PC-3 (cell line): ENCODE measurements at regions not wholly inside any gene's neighbourhood (a gene's known extent, or its start where the extent isn't known, plus 50 kb on each side); places are given as distances from the start of the nearest gene placed in this dataset.
"Not testable (repeated sequence)": the region's sequence is repeated elsewhere in the genome, so short reads cannot be mapped to it uniquely, and the experiment has no call there.

ENCODE experiments used
- ATAC-seq: fragments of 200-7000 bp; cut with Tn5 transposase; 2 replicates; pipeline ENCODE4 v1.9.1; 2020; ENCODE audit warnings: mild to moderate bottlenecking, moderate library complexity
- BruUV-seq: library from RNA; stranded (reverse); fragments of 400-500 nt; replicated peaks from 2 replicates; lab custom pipeline; 2021; lab: Mats Ljungman, UMichigan
- CTCF ChIA-PET: fragments of 300-600 bp; sonication (Branson Sonifier 250); formaldehyde crosslinking; loops from one replicate; lab custom pipeline; 2022; ENCODE audit warnings: antibody characterized with exemption; lab: Charles Lee
- POLR2A ChIA-PET: fragments of 300-600 bp; sonication (Branson Sonifier 250); formaldehyde crosslinking; loops from one replicate; lab custom pipeline; 2022; ENCODE audit warnings: antibody characterized with exemption; ENCODE audit not compliant: unreplicated experiment; lab: Charles Lee
- DNase-seq: peaks from one replicate; pipeline ENCODE4 v3.0.0-alpha.2; 2015
- H2AFZ ChIP-seq: fragments of 300-600 bp; sonication (generic); 2 replicates; pipeline ENCODE4 v1.6.0; 2016; ENCODE audit warnings: antibody characterized with exemption, low read length
- H3F3A ChIP-seq: fragments of 300-600 bp; sonication (generic); one replicate; pipeline ENCODE4 v1.6.0; 2017; ENCODE audit warnings: antibody characterized with exemption, low read length, control low read depth, mild to moderate bottlenecking; ENCODE audit not compliant: unreplicated experiment
- H3K27ac ChIP-seq: fragments of 300-600 bp; sonication (generic); 2 replicates; pipeline ENCODE4 v1.5.1; 2016; ENCODE audit warnings: mild to moderate bottlenecking, low read length
- H3K27me3 ChIP-seq: fragments of 300-600 bp; sonication (generic); 2 replicates; pipeline ENCODE4 v1.6.1; 2016; ENCODE audit warnings: low read length, mixed read lengths
- H3K36me3 ChIP-seq: fragments of 300-600 bp; sonication (generic); 2 replicates; pipeline ENCODE4 v1.6.1; 2016; ENCODE audit warnings: low read depth, mixed run types, low read length, mixed read lengths
- H3K4me1 ChIP-seq: fragments of 300-600 bp; sonication (generic); 2 replicates; pipeline ENCODE4 v1.5.1; 2016; ENCODE audit warnings: low read length; ENCODE audit not compliant: insufficient read depth
- H3K4me2 ChIP-seq: fragments of 300-600 bp; sonication (generic); 2 replicates; pipeline ENCODE4 v1.6.0; 2016; ENCODE audit warnings: low read length
- H3K4me3 ChIP-seq: fragments of 300-600 bp; sonication (generic); 2 replicates; pipeline ENCODE4 v1.5.1; 2016; ENCODE audit warnings: mild to moderate bottlenecking, low read length, mixed read lengths
- H3K79me2 ChIP-seq: fragments of 300-600 bp; sonication (generic); 2 replicates; pipeline ENCODE4 v1.6.1; 2017; ENCODE audit warnings: low read length, mixed read lengths
- H3K9ac ChIP-seq: fragments of 300-600 bp; sonication (generic); 2 replicates; pipeline ENCODE4 v1.6.0; 2016; ENCODE audit warnings: mild to moderate bottlenecking, low read length
- H3K9me2 ChIP-seq: fragments of 300-600 bp; sonication (generic); replicated peaks from 2 replicates; pipeline ENCODE4 v1.6.1; 2016; ENCODE audit warnings: mixed run types, low read length, mixed read lengths
- H3K9me3 ChIP-seq: fragments of 300-600 bp; sonication (generic); 2 replicates; pipeline ENCODE4 v1.6.1; 2016; ENCODE audit warnings: low read length, mixed read lengths
- H4K20me1 ChIP-seq: fragments of 300-600 bp; sonication (generic); 2 replicates; pipeline ENCODE4 v1.6.1; 2016; ENCODE audit warnings: low read length, mixed read lengths
- EZH2 ChIP-seq: fragments of 300-600 bp; sonication (generic); IDR thresholded peaks from one replicate; pipeline ENCODE4 v1.6.1; 2017; ENCODE audit warnings: antibody characterized with exemption, mild to moderate bottlenecking, low read length; ENCODE audit not compliant: unreplicated experiment
- EZH2phosphoT487 ChIP-seq: fragments of 300-600 bp; sonication (generic); IDR thresholded peaks from 2 replicates; pipeline ENCODE4 v1.6.1; 2018; ENCODE audit warnings: mild to moderate bottlenecking, antibody characterized with exemption, low read length, borderline replicate concordance
- intact Hi-C: fragments of 100-400 bp; cut with micrococcal nuclease; formaldehyde crosslinking; loops from 2 replicates; pipeline ENCODE4 v1.9.0; 2023
- TF ChIP-seq, protein P1 (sequence below): fragments of 300-600 bp; sonication (generic); conservative IDR thresholded peaks from 2 replicates; pipeline ENCODE4 v1.5.1; 2017; ENCODE audit warnings: antibody characterized with exemption, low read depth, mild to moderate bottlenecking, low read length

DNA sequence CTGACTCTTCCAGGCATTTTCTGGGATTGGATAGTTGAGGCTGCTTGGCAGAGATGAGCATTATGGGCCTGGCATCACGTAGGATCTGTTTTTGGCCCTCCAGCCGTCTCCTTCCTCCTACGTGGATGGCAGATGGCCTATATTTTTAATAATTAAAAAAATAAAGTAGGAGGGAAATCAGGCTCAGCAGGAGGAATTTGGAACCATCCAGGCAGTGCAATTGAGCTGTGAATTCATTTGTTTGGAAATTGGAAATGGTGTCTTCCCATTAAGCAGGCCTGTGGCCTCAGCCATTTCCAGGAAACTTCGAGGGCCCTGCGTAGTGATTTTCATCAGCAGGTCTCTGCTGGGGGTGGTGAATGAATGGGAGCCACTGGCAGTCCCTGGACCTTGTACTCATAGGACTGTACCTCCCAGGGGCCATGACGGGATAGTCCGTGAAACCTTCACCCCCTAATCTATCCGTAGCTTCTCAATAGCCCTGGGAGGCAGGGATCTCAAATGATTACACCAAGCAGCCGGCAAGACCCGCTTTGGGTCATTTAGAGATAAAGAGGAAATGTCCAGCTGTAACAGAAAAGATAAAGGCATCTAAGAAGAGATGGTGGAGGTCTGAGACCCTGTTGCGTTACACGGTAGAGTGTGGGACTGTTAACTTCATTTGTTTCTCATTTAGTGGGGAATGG lies 73.1 kb upstream of the TNP1 start:
- H4K20me1 ChIP-seq, result no peaks in the 10 kb centered on the region
- no peak overlapping the region for H3K27ac ChIP-seq
- no TSS peak for BruUV-seq
- no peaks in the 10 kb centered on the region for H3K79me2 ChIP-seq
- H3K27me3 ChIP-seq, result no peaks in the 10 kb centered on the region
- H3K4me3 ChIP-seq, result no peak overlapping the region
- POLR2A ChIA-PET, result no interaction called here
- no peaks in the 10 kb centered on the region for H3K9me3 ChIP-seq
- H3K4me1 ChIP-seq, result no peaks in the 10 kb centered on the region
- ATAC-seq (no peak), DNase-seq (no peak)
- intact Hi-C loops, result no loop called here
- no peak overlapping the region for H3K9ac ChIP-seq
- no peaks in the 10 kb centered on the region for H3F3A ChIP-seq
- H3K9me2 ChIP-seq, result no peaks in the 10 kb centered on the region
- no peaks in the 10 kb centered on the region for H3K36me3 ChIP-seq
- no peak for TF ChIP-seq EZH2
- TF ChIP-seq, protein P1, sequence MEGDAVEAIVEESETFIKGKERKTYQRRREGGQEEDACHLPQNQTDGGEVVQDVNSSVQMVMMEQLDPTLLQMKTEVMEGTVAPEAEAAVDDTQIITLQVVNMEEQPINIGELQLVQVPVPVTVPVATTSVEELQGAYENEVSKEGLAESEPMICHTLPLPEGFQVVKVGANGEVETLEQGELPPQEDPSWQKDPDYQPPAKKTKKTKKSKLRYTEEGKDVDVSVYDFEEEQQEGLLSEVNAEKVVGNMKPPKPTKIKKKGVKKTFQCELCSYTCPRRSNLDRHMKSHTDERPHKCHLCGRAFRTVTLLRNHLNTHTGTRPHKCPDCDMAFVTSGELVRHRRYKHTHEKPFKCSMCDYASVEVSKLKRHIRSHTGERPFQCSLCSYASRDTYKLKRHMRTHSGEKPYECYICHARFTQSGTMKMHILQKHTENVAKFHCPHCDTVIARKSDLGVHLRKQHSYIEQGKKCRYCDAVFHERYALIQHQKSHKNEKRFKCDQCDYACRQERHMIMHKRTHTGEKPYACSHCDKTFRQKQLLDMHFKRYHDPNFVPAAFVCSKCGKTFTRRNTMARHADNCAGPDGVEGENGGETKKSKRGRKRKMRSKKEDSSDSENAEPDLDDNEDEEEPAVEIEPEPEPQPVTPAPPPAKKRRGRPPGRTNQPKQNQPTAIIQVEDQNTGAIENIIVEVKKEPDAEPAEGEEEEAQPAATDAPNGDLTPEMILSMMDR, result no peak
- TF ChIP-seq EZH2phosphoT487, result no peak
- CTCF ChIA-PET, result no interaction called here
- no peak overlapping the region for H2AFZ ChIP-seq
- no peak overlapping the region for H3K4me2 ChIP-seq

- Histone ChIP-seq H3K27ac (no peak overlapping the region), H3F3A (no peaks in the 10 kb centered on the region), H3K79me2 (no peaks in the 10 kb centered on the region), H3K9ac (no peak overlapping the region), H4K20me1 (no peaks in the 10 kb centered on the region), H3K9me3 (no peaks in the 10 kb centered on the region), H2AFZ (no peak overlapping the region), H3K27me3 (no peaks in the 10 kb centered on the region), H3K4me1 (no peaks in the 10 kb centered on the region), H3K4me2 (no peak overlapping the region), H3K9me2 (no peaks in the 10 kb centered on the region), H3K4me3 (no peak overlapping the region), H3K36me3 (no peaks in the 10 kb centered on the region)
- TF ChIP-seq, protein P1, result no peak
- TF ChIP-seq EZH2phosphoT487 (no peak), EZH2 (no peak)
- DNase-seq, result no peak
- no TSS peak for BruUV-seq
- ChIA-PET POLR2A (interaction anchor here (0.7 kb wide), 1 partner anchor 147 kb away, joined by 4 read pairs; no protein-coding TSS in a partner anchor), CTCF (no interaction called here)
- intact Hi-C loops, result no loop called here
- ATAC-seq, result no peak
Observed at GRCh38 chr2:216932113-216932862, 72.4 kb upstream of the TNP1 start.

GRCh38 chr2:216930716-216931115 lies 70.9 kb upstream of the TNP1 start:
- H4K20me1 ChIP-seq, result no peaks in the 10 kb centered on the region
- POLR2A ChIA-PET, result no interaction called here
- H3K27ac ChIP-seq, result no peak overlapping the region
- no peaks in the 10 kb centered on the region for H3K27me3 ChIP-seq
- CTCF ChIA-PET, result no interaction called here
- H2AFZ ChIP-seq, result no peak overlapping the region
- TF ChIP-seq, protein P1, result no peak
- TF ChIP-seq EZH2phosphoT487 (no peak), EZH2 (no peak)
- no peak for ATAC-seq
- H3K36me3 ChIP-seq, result no peaks in the 10 kb centered on the region
- intact Hi-C loops, result no loop called here
- no peak overlapping the region for H3K9ac ChIP-seq
- H3K4me2 ChIP-seq, result no peak overlapping the region
- no peaks in the 10 kb centered on the region for H3K4me1 ChIP-seq
- DNase-seq, result no peak
- H3K4me3 ChIP-seq, result no peak overlapping the region
- H3F3A ChIP-seq, result no peaks in the 10 kb centered on the region
- no peaks in the 10 kb centered on the region for H3K9me2 ChIP-seq
- no peaks in the 10 kb centered on the region for H3K9me3 ChIP-seq
- no TSS peak for BruUV-seq
- H3K79me2 ChIP-seq, result no peaks in the 10 kb centered on the region

DNA sequence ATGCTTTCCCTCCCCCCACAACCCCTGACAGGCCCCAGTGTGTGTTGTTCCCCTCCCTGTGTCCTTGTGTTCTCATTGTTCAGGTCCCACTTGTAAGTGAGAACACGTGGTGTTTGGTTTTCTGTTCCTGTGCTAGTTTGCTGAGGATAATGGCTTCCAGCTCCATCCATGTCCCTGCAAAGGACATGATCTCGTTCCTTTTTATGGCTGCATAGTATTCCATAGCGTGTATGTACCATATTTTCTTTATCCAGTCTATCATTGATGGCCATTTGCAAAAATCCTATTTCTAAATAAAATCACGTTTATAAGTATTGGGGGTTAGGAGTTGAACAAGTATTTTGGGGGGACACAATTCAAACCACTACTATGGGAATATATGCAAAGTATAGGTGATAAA lies 69.5 kb upstream of the TNP1 start:
- H3K9ac ChIP-seq, H3K9me2 ChIP-seq, POLR2A ChIA-PET, H3K27me3 ChIP-seq, H3K27ac ChIP-seq, H3K4me1 ChIP-seq, H3K36me3 ChIP-seq, H3F3A ChIP-seq, intact Hi-C loops, H2AFZ ChIP-seq, DNase-seq, H3K4me3 ChIP-seq, H3K9me3 ChIP-seq, ATAC-seq, CTCF ChIA-PET, H4K20me1 ChIP-seq, BruUV-seq, H3K4me2 ChIP-seq, H3K79me2 ChIP-seq: not testable (repeated sequence)
